IMR-90 (cell line): ENCODE measurements at regions not wholly inside any gene's neighbourhood (a gene's known extent, or its start where the extent isn't known, plus 50 kb on each side); places are given as distances from the start of the nearest gene placed in this dataset.

ENCODE experiments used
- ATAC-seq: fragments of 200-7000 bp; cut with Tn5 transposase; 2 replicates; pipeline ENCODE4 v1.9.1; 2020; ENCODE audit warnings: low read depth, mild to moderate bottlenecking, moderate library complexity
- BruUV-seq: library from RNA; stranded (reverse); fragments of 400-500 nt; replicated peaks from 2 replicates; lab custom pipeline; 2021; lab: Mats Ljungman, UMichigan
- CTCF ChIA-PET: fragments of 300-600 bp; formaldehyde crosslinking; extraction: SDS; loops from one replicate; lab custom pipeline; 2021; ENCODE audit warnings: antibody characterized with exemption; lab: Yijun Ruan, JAX
- POLR2A ChIA-PET: fragments of 300-600 bp; sonication (Branson Sonifier 250); formaldehyde crosslinking; loops from one replicate; lab custom pipeline; 2022; ENCODE audit warnings: antibody characterized with exemption; ENCODE audit not compliant: unreplicated experiment; lab: Charles Lee
- DNase-seq: peaks from one replicate; pipeline ENCODE4 v3.0.0; 2013
- H2AFZ ChIP-seq: replicated peaks from 2 replicates; pipeline ENCODE3; 2013; ENCODE audit warnings: low read length, mild to moderate bottlenecking; ENCODE audit not compliant: poor library complexity
- H2AK5ac ChIP-seq: 2 replicates; pipeline ENCODE4 v1.6.1; 2013; ENCODE audit warnings: low read depth, low read length, inconsistent platforms
- H2AK9ac ChIP-seq: replicated peaks from 2 replicates; pipeline ENCODE3; 2013; ENCODE audit warnings: mild to moderate bottlenecking, low read depth, low read length, moderate library complexity; ENCODE audit not compliant: poor library complexity
- H2BK120ac ChIP-seq: 2 replicates; pipeline ENCODE4 v1.6.1; 2013; ENCODE audit warnings: low read depth, low read length, inconsistent platforms
- H2BK15ac ChIP-seq: 3 replicates; pipeline ENCODE4 v1.6.1; 2013; ENCODE audit warnings: low read depth, low read length, inconsistent platforms
- H2BK20ac ChIP-seq: 2 replicates; pipeline ENCODE4 v1.6.1; 2013; ENCODE audit warnings: low read depth, mild to moderate bottlenecking, inconsistent platforms, low read length, moderate library complexity
- H2BK5ac ChIP-seq: 2 replicates; pipeline ENCODE4 v1.6.1; 2013; ENCODE audit warnings: mild to moderate bottlenecking, low read depth, low read length, inconsistent platforms; ENCODE audit not compliant: poor library complexity, severe bottlenecking
- H3K14ac ChIP-seq: replicated peaks from 2 replicates; pipeline ENCODE4 v1.6.1; 2013; ENCODE audit warnings: low read depth, low read length, inconsistent platforms
- H3K18ac ChIP-seq: 2 replicates; pipeline ENCODE4 v1.6.1; 2013; ENCODE audit warnings: low read depth, low read length, control low read depth
- H3K23ac ChIP-seq: 2 replicates; pipeline ENCODE4 v1.6.1; 2013; ENCODE audit warnings: low read depth, low read length, inconsistent platforms
- H3K27ac ChIP-seq: 2 replicates; pipeline ENCODE4 v1.5.1; 2013; ENCODE audit warnings: mild to moderate bottlenecking, control low read depth, low read length; ENCODE audit not compliant: insufficient read depth
- H3K27me3 ChIP-seq: 2 replicates; pipeline ENCODE4 v1.6.1; 2013; ENCODE audit warnings: low read length; ENCODE audit not compliant: control insufficient read depth, insufficient read depth
- H3K36me3 ChIP-seq: 2 replicates; pipeline ENCODE4 v1.6.1; 2013; ENCODE audit warnings: low read length, mixed read lengths; ENCODE audit not compliant: control insufficient read depth, insufficient read depth
- H3K4ac ChIP-seq: 2 replicates; pipeline ENCODE4 v1.6.1; 2013; ENCODE audit warnings: low read depth, low read length, inconsistent platforms
- H3K4me1 ChIP-seq: 2 replicates; pipeline ENCODE4 v1.6.1; 2013; ENCODE audit warnings: low read length, mixed read lengths; ENCODE audit not compliant: control insufficient read depth, insufficient read depth
- H3K4me2 ChIP-seq: 2 replicates; pipeline ENCODE4 v1.6.1; 2013; ENCODE audit warnings: low read depth, mild to moderate bottlenecking, control low read depth, low read length, moderate library complexity
- H3K4me3 ChIP-seq: 2 replicates; pipeline ENCODE4 v1.5.1; 2013; ENCODE audit warnings: low read depth, mild to moderate bottlenecking, control low read depth, low read length, moderate library complexity; ENCODE audit not compliant: insufficient read depth
- H3K56ac ChIP-seq: 2 replicates; pipeline ENCODE4 v1.6.1; 2013; ENCODE audit warnings: low read length, inconsistent platforms; ENCODE audit not compliant: insufficient read depth; ENCODE audit errors: extremely low read depth
- H3K79me1 ChIP-seq, 2 experiments: 2 replicates each; pipeline ENCODE4 v1.6.1; 2013; ENCODE audit warnings: low read length in 2 of 2, inconsistent platforms in 1 of 2, low read depth in 1 of 2
- H3K9ac ChIP-seq: 2 replicates; pipeline ENCODE4 v1.6.1; 2013; ENCODE audit warnings: low read depth, low read length, control low read depth
- H3K9me1 ChIP-seq: 2 replicates; pipeline ENCODE4 v1.6.1; 2013; ENCODE audit warnings: low read length, inconsistent platforms; ENCODE audit not compliant: insufficient read depth
- H3K9me3 ChIP-seq: 2 replicates; pipeline ENCODE4 v1.6.1; 2013; ENCODE audit warnings: low read length; ENCODE audit not compliant: control insufficient read depth, insufficient read depth
- H4K20me1 ChIP-seq: 2 replicates; pipeline ENCODE4 v1.6.1; 2013; ENCODE audit warnings: low read length, inconsistent platforms; ENCODE audit not compliant: insufficient read depth
- H4K5ac ChIP-seq: 2 replicates; pipeline ENCODE4 v1.6.1; 2013; ENCODE audit warnings: mild to moderate bottlenecking, low read depth, low read length, control low read depth
- H4K8ac ChIP-seq, 2 experiments: 2 replicates each; pipeline ENCODE4 v1.6.1; 2013; ENCODE audit warnings: low read depth in 2 of 2, low read length in 2 of 2, control low read depth in 1 of 2, inconsistent platforms in 1 of 2
- H4K91ac ChIP-seq: 2 replicates; pipeline ENCODE4 v1.6.1; 2013; ENCODE audit warnings: low read depth, low read length, inconsistent platforms; ENCODE audit not compliant: insufficient read depth
- BHLHE40 ChIP-seq: fragments of 150-350 bp; IDR thresholded peaks from 2 replicates; pipeline ENCODE4 v1.6.1; 2016; ENCODE audit warnings: mild to moderate bottlenecking, low read depth, low read length
- CEBPB ChIP-seq: IDR thresholded peaks from 2 replicates; pipeline ENCODE4 v1.6.1; 2012; ENCODE audit warnings: low read depth, low read length, improper control_type of control experiment
- CTCF ChIP-seq: conservative IDR thresholded peaks from 2 replicates; pipeline ENCODE4 v1.5.1; 2012; ENCODE audit warnings: mild to moderate bottlenecking, low read depth, low read length, improper control_type of control experiment
- FOS ChIP-seq: fragments of 150-350 bp; IDR thresholded peaks from 2 replicates; pipeline ENCODE4 v1.6.1; 2016; ENCODE audit warnings: low read depth, low read length
- MAFK ChIP-seq: IDR thresholded peaks from 2 replicates; pipeline ENCODE4 v1.6.1; 2012; ENCODE audit warnings: low read depth, low read length, improper control_type of control experiment
- NFE2L2 ChIP-seq: fragments of 150-350 bp; IDR thresholded peaks from 2 replicates; pipeline ENCODE4 v1.6.1; 2016; ENCODE audit warnings: low read depth, mild to moderate bottlenecking, low read length
- RCOR1 ChIP-seq: IDR thresholded peaks from 2 replicates; pipeline ENCODE4 v1.6.1; 2012; ENCODE audit warnings: mild to moderate bottlenecking, low read length, improper control_type of control experiment; ENCODE audit not compliant: insufficient replicate concordance
- WGBS, 2 experiments: methylation state at CpG; one replicate each; pipeline versions ENCODE4 v1.1.5 to v1.1.7; 2013; ENCODE audit warnings: missing lambda C conversion rate in 2 of 2; ENCODE audit not compliant: insufficient read length in 1 of 2; ENCODE audit errors: extremely low coverage in 2 of 2; 5-methylcytosine and 5-hydroxymethylcytosine counted together
- dilution Hi-C: fragments of 300-500 bp; cut with HindIII; formaldehyde crosslinking; loops from one replicate; pipeline ENCODE4 v1.14.3; 2018; ENCODE audit warnings: low sequenced_read_pairs; ENCODE audit not compliant: unreplicated experiment
- in situ Hi-C: fragments of 300-500 bp; cut with MboI; formaldehyde crosslinking; loops from 3 replicates; pipeline ENCODE4 v1.14.3; 2019; ENCODE audit warnings: low sequenced_read_pairs, inconsistent platforms, mixed read lengths
- intact Hi-C: fragments of 100-400 bp; cut with micrococcal nuclease; formaldehyde crosslinking; loops from 2 replicates; pipeline ENCODE4 v1.10.0; 2022

DNA sequence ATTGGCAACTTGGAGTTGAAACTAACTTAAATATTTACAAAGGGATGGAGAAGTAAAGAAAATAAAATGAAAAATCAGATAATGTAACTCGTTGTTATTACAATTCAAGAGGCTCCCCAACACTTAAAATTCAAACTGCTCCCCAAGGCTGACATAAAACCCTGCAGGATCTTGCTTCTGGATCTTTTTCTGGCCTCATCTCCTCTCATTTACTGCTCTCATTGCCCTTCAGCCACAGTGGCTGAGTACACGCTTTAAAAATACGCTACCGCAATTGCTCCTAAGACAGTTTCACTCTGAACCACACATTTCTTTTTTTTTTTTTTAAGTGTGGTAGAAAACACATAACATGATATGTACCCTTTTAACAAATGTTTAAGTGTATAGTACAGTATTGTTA is 718.1 kb upstream of the ANO3 start:
- H3K9me3 ChIP-seq = peaks cover 3% of the 10 kb centered on the region; the same call in 1 of the 2 replicates
- H3K4ac ChIP-seq = no peak overlapping the region
- no peaks in the 10 kb centered on the region for H3K4me1 ChIP-seq
- H3K18ac ChIP-seq = no peak overlapping the region
- H2AK5ac ChIP-seq = no peak overlapping the region
- no peaks in the 10 kb centered on the region for H3K27me3 ChIP-seq
- no CpG with 5 or more reads among the region's 4 CpGs for WGBS, 2 experiments
- TF ChIP-seq FOS (no peak), CTCF (no peak), CEBPB (no peak), RCOR1 (no peak), BHLHE40 (no peak), MAFK (no peak), NFE2L2 (no peak)
- H4K20me1 ChIP-seq = no peaks in the 10 kb centered on the region
- ATAC-seq = no peak
- no peak overlapping the region; the same call in 1 of the 2 replicates for H3K56ac ChIP-seq
- dilution Hi-C loops (no loop called here), intact Hi-C loops (no loop called here), in situ Hi-C loops (no loop called here)
- H2BK5ac ChIP-seq = no peak overlapping the region
- no peak overlapping the region for H2AK9ac ChIP-seq
- H3K4me2 ChIP-seq = no peak overlapping the region
- no peak overlapping the region for H3K4me3 ChIP-seq
- no peak overlapping the region for H2AFZ ChIP-seq
- no peak overlapping the region for H2BK120ac ChIP-seq
- no peak for DNase-seq
- no peaks in the 10 kb centered on the region for H3K36me3 ChIP-seq
- POLR2A ChIA-PET = no interaction called here
- H4K8ac ChIP-seq = no peak overlapping the region
- no peak overlapping the region for H3K27ac ChIP-seq
- H2BK15ac ChIP-seq = no peak overlapping the region
- no peak overlapping the region for H4K5ac ChIP-seq
- H3K9me1 ChIP-seq = no peaks in the 10 kb centered on the region
- no peaks in the 10 kb centered on the region for H3K79me1 ChIP-seq
- no peak overlapping the region for H3K23ac ChIP-seq
- H3K14ac ChIP-seq = no peak overlapping the region
- BruUV-seq = no TSS peak
- no peak overlapping the region for H2BK20ac ChIP-seq
- no peak overlapping the region for H3K9ac ChIP-seq
- CTCF ChIA-PET = no interaction called here
- H4K91ac ChIP-seq = no peak overlapping the region
